ENCODE measurements at regions not wholly inside any gene's neighbourhood (a gene's known extent, or its start where the extent isn't known, plus 50 kb on each side); places are given as distances from the start of the nearest gene placed in this dataset.

GRCh38 chr3:189042832-189043231 is 128.9 kb upstream of the TPRG1 start:
- DNase-seq (ENCODE audit: low spot score), result no peak

DNA sequence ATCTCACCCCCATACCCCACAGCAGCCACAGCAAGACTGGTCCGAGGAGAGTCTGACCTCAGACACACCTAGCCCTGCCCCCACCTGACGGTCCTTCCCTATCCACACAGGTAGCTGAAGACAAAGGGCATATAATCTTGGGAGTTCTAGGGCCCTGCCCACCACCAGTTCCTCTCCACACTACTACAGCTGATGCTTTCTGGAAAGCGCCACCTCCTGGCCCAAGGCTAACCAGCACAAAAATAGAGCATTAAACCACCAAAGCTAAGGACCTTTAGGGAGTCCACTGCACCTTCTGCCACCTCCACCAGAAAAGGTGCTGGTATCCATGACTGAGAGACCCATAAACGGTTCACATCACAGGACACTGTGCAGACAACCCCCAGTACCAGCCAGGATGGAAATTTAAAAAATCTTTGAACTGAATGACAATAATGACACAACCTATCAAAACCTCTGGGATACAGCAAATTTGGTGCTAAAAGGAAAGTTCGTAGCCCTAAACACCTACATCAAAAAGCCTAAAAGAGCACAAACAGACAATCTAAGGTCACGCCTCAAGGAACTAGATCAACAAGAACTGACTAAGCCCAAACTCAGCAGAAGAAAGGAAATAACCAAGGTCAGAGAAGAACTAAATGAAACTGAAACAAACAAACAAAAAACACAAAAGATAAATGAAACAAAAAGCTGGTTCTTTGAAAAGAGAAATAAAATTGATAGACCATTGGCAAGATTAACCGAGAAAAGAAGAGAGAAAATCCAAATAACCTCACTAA is 122.1 kb upstream of the TPRG1 start:
- no peak for DNase-seq (ENCODE audit: low spot score)

GRCh38 chr3:189053322-189053721 is 118.4 kb upstream of the TPRG1 start:
- no peak for DNase-seq (ENCODE audit: low spot score)

DNA sequence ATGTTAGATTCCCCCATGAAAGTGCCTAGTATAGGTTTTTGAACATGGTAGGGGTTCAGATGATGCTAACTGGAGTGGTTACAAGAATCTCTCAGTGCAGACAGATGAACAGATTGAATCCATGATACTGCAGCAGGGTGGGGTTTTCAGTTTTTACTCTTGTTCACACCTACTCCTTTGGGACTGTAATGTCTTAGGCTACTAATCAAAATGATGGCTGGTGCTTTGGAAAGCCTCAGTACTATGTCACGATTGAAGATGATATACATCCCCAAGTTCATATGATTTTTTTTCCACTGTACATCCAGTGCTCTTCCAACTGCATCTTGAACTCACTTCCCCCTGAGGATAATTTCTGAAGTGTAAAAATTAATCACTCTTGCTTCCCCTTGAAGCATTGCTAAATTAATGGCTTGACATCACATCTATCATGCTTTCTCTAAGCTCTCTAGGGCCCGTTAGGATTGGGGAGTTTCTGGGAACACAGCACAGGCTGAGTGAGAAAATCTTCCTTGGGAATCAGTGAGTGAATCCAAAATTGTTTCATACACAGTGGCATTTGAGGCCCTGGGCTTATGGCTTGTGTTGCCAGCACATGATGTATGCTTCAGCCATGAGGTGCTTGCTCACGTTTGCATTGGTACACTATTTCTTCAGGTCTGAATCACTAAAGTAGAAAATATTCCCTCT is 115.0 kb upstream of the TPRG1 start:
- no peak for DNase-seq (ENCODE audit: low spot score)

DNA sequence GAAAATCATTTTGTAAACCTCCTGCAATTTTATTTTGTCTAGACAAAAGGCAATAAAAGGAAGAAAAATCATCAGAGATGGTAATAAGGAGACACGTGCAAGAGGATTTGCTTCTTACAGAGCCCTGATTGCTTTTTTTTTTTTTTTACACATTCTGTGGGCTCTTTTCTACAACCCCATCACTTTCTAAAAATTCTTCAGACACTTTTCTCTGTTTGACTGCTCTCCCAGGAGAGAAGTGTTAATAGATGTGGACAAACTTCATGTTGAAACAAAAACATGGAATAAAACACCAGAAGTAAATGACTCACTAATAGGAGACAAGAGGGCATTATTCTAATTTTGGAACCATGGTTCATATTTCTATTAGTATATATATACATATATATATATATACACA is 114.4 kb upstream of the TPRG1 start:
- no peak for DNase-seq (ENCODE audit: low spot score)

DNA sequence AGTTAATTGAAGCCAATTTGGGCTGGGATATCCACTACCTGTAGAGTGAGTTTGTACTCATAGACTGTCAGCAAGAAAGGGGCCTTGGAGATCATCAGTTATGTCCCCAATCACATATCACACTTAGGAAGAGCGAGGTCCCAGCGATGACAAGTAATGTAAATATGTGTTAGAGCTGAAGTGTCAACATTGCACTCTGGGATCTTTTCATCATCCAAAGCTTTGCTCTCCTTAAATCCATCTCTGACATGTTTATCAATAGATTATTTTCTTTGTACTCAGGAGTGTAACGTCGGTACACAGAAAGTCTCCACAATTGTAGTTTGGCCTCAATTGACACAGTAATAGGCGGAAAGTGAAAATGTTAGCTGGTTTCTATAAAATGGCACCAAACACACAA is 113.7 kb upstream of the TPRG1 start:
- no peak for DNase-seq (ENCODE audit: low spot score)

DNA sequence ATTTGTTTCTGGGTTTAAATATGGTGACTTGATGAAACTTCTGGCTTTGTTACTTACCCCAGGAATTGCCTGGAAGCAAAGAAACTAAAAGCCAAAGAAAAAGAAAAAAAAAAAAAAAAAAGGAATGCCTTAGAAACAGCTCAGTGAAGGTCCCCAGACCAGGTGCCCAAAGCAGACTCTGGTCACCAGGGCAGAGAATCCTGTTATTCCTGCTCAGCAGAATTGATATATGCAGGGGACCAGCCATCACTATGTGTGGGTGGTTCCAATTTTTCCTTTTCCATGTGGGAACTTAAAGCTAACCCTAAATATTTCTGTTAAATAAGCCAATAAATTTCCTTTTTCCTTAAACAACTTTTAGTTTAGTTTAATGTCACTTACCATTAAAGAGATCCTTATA is 100.8 kb upstream of the TPRG1 start:
- no peak for DNase-seq (ENCODE audit: low spot score)

DNA sequence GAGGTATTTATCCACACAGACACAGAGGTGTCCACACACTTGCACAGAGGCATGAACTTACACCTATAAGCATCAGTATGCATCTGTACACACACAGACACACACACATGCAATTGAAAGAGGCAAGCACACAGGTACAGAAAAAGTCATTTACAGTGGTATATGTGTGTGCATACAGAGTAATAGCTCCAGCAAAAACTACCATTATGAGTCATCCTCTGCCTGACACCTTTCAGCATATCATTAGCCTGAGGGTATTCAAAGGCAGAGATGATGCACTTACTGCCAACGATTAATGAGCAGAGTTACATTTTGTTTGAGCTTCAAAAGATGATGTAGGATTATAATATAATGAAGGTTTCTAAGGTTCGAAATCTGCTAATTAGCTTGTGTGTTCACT is 100.3 kb upstream of the TPRG1 start:
- no peak for DNase-seq (ENCODE audit: low spot score)

DNA sequence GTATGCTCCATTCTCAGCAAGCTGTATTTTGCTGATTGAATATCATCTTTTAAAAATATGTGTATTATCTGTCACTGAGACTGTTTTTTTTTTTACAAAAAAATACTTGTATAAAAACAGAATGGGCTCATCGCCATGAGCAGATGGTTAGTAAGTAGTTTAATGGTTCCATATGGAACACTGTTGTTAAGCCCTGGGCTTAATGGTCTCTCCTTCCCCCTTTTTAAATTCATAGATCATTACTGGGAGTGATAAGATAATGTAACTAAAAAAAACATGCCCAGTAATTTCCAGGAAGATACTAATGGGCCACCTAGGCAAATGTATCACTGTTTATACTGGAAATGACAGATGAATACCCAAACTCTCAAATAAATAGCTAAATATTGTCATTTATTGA is 95.3 kb upstream of the TPRG1 start:
- no peak for DNase-seq (ENCODE audit: low spot score)

- no peak for DNase-seq (ENCODE audit: low spot score)
These were observed 91.0 kb upstream of the TPRG1 start for GRCh38 chr3:189080745-189081144.

- DNase-seq (ENCODE audit: low spot score), result no peak
These were observed 88.9 kb upstream of the TPRG1 start for GRCh38 chr3:189082666-189083427.

GRCh38 chr3:189084620-189085019 is 87.2 kb upstream of the TPRG1 start:
- no peak for DNase-seq (ENCODE audit: low spot score)

DNA sequence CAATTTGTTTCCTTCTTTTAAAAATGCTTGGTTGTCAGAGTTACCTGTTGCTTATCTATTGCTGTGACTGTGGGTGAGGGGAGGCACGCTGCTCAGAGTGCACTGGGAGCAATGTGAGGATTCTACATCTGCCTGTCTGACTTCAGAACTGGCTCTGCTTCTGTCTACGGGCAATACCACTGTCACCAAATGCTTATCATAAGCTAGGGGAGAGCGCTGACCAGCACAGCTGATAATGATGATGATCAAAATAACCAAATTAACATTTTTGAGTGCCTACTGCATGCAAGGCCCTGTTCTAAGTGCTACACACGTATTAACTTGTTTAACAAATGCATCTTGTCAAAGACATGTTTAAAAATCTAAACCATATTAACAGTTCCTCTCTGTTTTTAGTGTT is 79.2 kb upstream of the TPRG1 start:
- no peak for DNase-seq (ENCODE audit: low spot score)

GRCh38 chr3:189094539-189094938 is 77.2 kb upstream of the TPRG1 start:
- DNase-seq (ENCODE audit: low spot score), result no peak

DNA sequence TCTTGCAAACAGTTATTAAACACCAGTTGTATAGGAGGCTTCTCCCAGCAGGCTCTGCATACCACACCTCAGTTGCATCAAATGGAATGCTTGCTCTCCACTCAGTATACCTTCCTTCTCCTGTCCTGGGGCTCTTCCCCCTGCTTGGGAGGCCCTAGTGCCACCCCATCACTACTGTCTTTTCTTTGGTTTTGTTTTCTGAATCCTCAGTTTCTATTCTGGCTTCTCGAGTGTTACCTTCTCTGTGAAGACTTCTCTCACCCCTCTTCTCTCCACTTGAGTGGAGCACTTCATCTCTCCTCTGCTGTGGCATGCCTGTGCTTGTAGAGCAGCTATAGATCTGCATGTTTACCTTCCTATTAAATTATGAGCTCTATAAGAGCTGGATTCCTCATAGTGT is 75.7 kb upstream of the TPRG1 start:
- DNase-seq (ENCODE audit: low spot score), result no peak

DNA sequence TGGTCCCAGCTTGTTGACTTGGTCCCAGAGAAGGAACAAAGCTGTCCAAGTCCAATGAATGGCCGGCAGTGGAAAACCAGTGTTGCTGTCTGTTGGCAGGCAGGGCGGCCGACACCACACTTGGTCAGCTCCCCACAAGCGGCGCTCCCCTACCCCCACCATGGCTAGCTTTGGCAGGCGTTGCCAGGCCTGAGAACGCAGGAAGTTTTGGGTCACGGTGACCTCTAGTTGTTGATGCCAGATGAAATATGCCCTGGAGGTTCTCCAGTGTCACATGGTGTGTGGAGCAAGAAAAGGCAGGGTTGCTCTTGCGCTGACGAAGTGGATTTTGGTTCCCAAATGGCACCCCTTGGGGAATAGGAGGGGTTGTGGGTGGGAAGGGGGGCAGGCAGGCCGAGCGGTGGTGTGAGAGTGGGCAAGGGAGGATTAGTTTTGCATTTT is 72.7 kb upstream of the TPRG1 start:
- peak; percentile 92 for DNase-seq (ENCODE audit: low spot score)

GRCh38 chr3:189099505-189100290 is 72.1 kb upstream of the TPRG1 start:
- no peak for DNase-seq (ENCODE audit: low spot score)

DNA sequence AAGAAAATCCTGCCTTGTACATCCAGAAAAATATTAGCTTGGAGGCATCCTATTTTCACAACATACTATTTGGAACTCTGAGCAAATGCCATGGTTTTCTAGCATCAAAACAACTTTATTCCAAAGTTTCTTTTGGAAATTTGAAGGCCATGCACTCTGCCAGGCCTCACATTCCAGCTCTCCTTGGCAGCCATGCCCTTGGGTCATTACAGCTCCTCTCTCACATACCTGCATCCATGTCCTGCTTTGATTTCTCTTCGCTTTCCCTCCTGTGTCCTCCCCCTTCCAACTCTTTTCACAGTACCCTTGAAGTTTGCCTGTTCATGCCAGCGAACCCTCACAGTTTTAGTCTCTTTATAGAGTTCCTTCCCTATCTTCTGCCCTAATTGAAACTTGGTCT is 70.9 kb upstream of the TPRG1 start:
- no peak for DNase-seq (ENCODE audit: low spot score)

GRCh38 chr3:189101594-189101993 is 70.2 kb upstream of the TPRG1 start:
- DNase-seq (ENCODE audit: low spot score), result no peak

- no peak for DNase-seq (ENCODE audit: low spot score)
These were observed 68.6 kb upstream of the TPRG1 start for GRCh38 chr3:189103208-189103607.

- DNase-seq (ENCODE audit: low spot score), result no peak
These were observed 63.7 kb upstream of the TPRG1 start for GRCh38 chr3:189108067-189108466.
